Tibial nerve (tissue), 4 donors: ENCODE measurements at regions not wholly inside any gene's neighbourhood (a gene's known extent, or its start where the extent isn't known, plus 50 kb on each side); places are given as distances from the start of the nearest gene placed in this dataset.

Experiments used
- EP300 ChIP-seq, 2 donors: sonication (generic); formaldehyde crosslinking; IDR thresholded peaks; one replicate each; pipeline ENCODE4 v1.6.1; 2017; ENCODE audit warnings: antibody characterized with exemption in 2 of 2, mild to moderate bottlenecking in 1 of 2
- POLR2A ChIP-seq, 2 donors: fragments of 450-650 bp; IDR thresholded peaks; one replicate each; pipeline ENCODE4 v1.6.1; 2017; ENCODE audit warnings: antibody characterized with exemption in 2 of 2, mild to moderate bottlenecking in 2 of 2, moderate library complexity in 2 of 2
- TF ChIP-seq, protein P1 (sequence below), 5 experiments: fragments of 200-600 bp in 3 of 5; fragments of 450-650 bp in 2 of 5; sonication (generic) in 3 of 5; IDR thresholded peaks; one replicate each; pipeline ENCODE4 v1.5.1; 2016 to 2019; ENCODE audit warnings: antibody characterized with exemption in 5 of 5, mild to moderate bottlenecking in 3 of 5, moderate library complexity in 2 of 5

GRCh38 chrX:26908218-26908617 is 554.9 kb downstream of the PPP4R3C start:
- TF ChIP-seq, protein P1, sequence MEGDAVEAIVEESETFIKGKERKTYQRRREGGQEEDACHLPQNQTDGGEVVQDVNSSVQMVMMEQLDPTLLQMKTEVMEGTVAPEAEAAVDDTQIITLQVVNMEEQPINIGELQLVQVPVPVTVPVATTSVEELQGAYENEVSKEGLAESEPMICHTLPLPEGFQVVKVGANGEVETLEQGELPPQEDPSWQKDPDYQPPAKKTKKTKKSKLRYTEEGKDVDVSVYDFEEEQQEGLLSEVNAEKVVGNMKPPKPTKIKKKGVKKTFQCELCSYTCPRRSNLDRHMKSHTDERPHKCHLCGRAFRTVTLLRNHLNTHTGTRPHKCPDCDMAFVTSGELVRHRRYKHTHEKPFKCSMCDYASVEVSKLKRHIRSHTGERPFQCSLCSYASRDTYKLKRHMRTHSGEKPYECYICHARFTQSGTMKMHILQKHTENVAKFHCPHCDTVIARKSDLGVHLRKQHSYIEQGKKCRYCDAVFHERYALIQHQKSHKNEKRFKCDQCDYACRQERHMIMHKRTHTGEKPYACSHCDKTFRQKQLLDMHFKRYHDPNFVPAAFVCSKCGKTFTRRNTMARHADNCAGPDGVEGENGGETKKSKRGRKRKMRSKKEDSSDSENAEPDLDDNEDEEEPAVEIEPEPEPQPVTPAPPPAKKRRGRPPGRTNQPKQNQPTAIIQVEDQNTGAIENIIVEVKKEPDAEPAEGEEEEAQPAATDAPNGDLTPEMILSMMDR (IDR thresholded peaks at IDR 0.05): no peak
- TF ChIP-seq POLR2A (IDR thresholded peaks at IDR 0.05): no peak
- no peak for TF ChIP-seq EP300 (IDR thresholded peaks at IDR 0.05)
